Skin of body (tissue), 1 donor: ENCODE measurements at regions not wholly inside any gene's neighbourhood (a gene's known extent, or its start where the extent isn't known, plus 50 kb on each side); places are given as distances from the start of the nearest gene placed in this dataset.

Source experiments
- DNase-seq: peaks from one replicate; lab custom pipeline; 2025; lab: John Stamatoyannopoulos, UW

DNA sequence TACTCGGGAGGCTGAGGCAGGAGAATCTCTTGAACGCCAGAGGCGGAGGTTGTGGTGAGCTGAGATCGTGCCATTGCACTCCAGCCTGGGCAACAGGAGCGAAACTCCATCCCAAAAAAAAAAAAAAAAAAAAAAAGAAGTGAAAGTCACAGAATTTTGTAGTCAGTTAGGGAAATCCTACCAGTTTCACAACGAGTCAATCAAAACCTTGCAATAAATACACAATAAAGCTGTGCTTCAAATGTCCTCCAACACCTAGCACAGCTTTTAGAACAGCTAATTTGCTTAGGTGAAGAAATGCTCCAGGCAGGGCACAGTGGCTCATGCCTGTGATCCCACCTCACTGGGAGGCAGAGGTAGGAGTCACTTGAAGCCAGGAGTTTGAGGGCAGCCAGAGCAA is 112.8 kb upstream of the ATF7IP start:
- DNase-seq = no peak

DNA sequence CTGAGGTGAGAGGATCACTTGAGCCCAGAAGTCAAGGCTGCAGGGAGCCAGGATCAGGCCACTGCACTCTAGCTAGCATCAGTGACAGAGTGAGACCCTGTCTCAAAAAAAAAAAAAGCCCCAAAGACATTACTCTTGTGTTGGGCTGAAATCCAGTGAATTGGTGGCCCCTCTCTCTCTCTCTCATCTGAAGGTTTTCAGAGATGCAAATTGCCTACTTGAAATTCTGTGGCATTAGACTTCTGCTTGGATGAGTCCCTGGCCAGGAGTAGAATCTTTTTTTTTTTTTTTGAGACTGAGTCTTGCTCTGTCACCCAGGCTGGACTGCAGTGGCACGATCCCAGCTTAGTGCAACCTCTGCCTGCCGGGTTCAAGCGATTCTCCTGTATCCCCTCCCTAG is 112.0 kb upstream of the ATF7IP start:
- no peak for DNase-seq

DNA sequence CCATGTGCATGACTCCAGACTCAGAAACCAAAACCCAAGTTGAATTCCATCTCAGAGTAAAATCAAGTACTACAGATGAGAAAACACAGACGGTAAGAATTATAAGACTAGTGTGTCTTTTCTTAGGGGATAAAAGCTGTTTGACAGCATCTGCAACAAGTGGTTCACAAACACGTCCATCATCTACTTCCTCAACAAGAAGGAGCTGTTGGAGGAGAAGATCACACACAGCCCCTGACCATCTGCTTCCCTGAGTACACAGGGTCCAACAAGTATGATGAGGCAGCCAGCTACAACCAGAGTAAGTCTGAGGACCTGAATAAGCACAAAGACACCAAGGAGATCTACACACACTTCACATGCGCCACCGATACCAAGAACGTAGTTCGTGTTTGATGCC is 110.7 kb upstream of the ATF7IP start:
- no peak for DNase-seq

DNA sequence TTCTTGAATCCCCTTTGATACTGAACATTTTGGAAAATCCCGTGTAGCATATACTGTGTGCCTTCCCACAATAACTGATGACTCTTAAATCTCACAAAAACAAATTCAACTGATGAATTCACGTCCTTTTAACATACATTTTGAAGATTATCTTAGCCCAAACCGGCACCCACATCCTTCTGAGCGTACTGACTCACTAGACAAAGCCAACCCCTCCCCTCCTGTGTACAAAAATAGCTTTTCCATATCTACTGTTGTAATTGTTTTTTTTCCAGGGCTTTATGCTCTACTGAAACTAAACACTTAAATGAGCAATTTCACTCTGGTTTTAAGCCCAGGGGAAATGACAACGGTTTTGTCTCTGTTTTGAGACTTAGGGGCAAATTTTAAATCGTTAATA is 109.4 kb upstream of the ATF7IP start:
- no peak for DNase-seq

DNA sequence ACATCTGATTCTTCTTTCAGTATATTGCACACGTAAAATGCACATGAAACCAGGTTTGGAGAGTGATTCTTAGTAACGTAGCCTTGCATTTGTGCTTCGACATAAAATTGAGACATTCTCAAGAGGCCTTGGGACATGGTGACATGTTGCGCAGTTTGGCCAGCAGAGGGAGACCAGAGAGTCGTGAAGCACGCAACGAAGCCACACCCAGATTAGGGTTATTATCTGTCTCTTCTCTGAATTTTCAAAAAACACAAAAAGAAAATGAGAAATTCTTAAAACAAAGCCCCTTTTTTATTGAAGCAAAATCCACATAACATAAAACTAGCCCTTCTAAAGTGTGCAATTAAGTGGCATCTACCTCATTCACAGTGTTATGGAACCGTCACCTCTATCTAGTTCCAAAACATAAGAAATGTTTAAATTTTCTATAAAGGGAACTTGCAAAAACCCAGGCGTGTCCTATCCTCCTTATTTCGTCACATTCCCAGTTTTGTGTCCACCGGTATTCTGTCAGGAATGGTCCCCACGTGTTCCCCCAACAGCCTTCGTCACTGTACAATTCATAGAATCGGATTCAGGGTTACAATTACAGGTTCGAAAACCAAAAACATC is 108.8 kb upstream of the ATF7IP start:
- peak; percentile 62 for DNase-seq

DNA sequence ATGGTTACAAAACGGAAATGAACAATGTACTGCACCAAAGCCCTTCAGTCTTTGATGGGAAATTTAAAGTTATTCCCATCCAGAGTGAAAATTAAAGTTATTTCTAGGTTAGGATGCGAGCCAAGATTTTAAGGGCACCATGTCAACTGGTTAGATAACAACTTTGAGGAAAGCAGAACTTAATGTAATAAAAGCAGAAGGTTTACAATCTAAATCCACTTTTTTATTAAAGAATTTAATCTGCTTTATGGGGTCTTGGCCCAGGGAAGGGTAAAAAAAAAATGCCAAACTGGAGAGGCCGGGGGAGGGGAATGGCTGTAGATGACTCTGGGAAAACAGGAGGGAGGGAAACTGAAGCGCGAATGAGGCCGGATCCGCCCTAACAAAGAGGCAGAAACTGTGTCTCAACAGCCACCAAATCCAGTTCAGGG is 108.2 kb upstream of the ATF7IP start:
- DNase-seq = no peak

DNA sequence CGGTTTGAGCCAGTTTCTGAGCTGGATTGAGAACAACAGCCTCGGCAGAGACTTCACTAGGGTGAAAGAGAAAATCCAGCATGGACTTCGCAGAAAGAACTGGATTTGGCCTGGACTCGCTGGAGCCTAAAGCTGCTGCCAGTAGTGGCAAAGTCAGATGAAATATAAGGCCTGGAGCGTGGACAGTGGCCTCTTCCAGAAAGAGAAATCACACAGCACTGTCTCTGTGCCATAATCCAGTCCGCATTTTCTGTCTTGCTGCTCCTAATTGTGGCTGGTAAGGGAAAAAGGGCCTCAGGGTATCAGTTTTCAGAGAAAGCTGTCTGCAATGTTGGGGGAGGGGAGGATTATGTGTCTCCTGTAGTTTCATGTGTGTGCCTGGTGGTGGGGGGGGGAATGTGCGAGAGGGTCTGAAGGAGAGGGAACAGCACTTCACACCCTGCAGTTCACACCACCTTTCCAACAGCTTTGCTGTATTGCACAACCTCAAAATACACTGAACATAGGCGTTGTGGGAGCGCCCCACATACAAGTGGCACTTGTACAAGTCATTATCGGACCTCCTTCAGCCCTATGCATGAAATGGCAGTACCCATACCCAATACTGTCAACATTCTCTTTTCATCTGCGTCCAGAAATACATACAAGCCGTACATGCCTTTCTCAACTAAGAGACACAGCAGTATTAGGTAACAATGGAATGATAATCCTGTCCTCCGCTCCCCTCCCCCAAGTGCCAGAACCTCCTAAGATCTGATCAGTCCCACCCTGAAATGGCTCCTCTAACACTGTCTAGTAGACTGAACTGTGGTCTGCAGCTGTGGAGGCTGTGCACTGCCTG is 107.5 kb upstream of the ATF7IP start:
- DNase-seq = peak; percentile 100

DNA sequence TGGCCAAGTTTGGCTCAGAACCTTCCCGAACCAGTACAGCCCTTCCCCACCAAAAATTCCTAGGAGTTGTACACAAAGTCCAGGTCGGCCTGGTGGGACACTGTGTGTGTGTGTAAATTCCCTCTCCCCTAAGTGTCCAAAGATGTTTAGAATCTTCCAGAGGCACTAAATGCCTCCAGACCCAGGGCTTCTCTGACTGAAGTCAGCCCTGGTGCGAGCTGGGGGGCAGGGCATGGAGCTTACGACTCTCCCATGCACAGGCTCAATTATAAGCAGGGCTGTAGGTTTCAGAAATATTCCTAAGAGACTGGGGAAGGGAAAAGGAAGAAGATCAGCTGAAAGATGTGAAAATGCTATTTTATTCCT is 106.9 kb upstream of the ATF7IP start:
- peak; percentile 59 for DNase-seq

DNA sequence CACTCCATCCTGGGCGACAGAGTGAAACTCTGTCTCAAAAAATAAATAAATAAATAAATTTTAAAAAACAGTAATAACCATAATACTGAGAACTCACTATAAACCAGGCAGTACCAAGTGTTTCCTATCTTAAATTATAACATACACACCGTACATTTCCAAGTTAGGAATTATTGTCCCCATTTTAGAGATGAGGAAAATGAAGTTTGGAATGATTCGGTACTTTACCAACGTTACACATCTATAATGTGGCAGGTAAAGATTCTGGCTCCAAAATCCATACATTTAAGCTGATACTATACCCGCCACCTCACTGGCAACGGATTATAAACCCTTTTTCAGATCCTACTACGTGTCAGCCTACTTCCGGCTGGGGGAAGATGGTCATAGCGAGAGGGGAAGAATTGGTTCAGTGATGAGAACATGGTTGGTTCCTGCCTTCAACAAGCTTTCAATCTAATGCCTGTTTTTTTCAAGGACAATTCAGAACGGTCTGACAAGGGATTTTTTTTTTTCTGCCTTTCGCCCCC is 105.9 kb upstream of the ATF7IP start:
- no peak for DNase-seq

DNA sequence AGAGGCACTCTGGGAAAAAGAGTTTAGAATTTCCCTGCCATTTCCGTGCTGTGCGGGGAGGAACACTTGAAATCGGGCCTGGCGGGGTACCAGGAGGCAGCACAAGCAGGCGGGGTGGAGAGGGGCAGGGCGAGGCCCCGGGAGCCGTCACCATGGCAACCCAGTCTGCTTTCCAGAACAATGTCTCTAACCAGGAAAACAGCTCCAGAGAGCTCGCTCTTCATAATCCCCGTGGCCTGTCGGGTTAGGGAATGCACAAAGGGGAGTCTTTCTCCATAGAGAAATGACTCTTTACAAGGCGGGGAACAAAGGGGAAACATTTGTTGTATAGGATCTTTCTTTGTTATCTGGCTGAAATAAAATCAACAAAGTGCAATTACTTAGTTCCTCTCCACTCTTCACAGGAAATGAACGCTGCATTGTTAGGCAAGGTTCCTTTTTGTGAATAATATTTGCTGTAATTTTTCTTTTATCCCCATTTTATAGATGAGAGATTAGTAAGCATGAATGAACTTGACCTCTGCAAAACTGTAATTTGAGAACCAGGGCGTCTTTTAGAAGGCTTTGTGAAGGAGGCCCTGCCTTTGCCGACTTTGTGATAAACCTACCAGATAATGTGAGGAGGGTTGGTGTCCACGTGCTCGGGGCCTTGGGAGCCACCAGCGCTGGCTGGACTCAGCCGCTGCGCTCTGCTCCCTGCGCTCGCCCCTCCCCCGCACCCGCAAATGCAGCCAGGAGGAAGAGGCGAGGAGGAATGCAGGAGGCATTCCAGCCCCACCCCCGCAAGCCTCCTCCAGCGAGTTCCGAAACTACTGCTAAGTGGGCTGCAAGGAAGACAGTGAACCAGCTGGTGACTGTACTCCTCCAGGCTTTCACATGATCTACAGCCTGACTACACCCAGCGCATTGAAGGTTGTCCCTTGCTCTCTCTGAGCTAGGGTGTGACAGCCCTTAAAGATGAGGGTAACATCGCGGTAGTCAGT is 105.2 kb upstream of the ATF7IP start:
- DNase-seq = peak; percentile 87

DNA sequence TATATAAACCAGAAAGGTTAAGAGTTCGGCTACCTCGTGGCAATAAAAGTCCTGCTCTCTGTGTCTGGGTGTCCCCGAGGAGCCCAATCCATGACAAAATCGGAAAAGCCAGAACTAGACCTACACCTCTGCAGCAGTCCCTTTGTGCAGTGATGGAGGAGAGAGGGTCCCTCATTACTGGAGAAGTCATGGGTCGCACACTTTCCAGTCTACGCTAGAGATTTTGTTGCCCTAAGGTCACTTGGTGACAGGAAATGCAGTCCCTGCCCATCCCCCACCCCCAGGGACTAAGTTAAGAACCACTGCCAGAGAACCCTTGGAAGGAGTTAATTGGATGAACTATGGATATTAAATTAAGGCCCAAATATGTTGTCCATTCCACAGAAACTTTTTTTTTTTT is 104.4 kb upstream of the ATF7IP start:
- no peak for DNase-seq

DNA sequence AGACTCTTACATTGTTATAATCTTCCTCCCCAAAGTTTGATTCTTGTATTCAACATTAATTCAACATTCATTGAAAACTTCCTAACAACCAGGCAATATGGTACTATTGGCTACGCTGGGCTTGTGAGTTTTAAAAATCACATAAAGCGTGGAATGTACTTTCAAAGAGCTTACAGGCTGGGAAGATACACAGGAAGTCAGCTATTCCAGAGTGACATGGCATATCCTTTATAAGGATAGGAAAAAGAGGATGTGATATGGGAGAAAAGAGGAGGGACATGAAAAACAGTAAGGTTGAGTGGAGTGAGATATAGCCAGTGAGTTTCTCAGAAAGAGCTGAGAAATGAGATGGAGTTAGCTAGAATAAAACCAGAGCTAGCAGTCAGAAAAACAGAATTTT is 103.6 kb upstream of the ATF7IP start:
- no peak for DNase-seq

DNA sequence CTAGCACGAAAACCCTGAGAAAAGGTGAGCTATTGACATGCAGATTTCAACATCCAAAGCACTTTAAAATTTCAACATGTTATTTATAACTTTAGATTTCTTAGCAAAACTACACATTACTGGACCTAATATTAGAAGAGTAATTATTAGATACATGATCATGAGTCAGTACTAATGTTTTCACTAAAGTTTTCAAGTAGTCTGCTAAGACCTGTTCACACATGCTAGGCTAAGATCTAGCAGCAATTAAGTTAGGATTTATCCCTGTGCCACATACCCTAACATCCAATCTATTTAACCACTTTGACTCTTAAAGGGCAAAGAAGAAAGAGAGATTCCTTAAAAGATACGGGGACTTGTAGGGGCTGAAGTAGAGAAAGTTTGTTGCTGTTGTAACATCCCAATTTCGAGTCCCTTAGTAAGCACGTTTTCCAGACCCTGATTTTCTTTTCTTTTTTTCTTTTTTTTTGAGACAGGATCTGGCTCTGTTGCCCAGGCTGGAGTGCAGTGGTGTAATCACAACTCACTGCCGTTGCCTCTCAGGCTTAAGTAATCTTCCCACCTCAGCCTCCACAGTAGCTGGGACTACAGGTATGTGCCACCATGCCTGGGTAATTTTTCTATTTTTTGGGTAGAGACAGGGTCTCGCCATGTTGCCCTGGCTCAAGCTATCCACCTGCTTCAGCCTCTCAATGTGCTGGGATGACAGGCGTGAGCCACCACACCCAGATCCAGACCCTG is 102.5 kb upstream of the ATF7IP start:
- no peak for DNase-seq

DNA sequence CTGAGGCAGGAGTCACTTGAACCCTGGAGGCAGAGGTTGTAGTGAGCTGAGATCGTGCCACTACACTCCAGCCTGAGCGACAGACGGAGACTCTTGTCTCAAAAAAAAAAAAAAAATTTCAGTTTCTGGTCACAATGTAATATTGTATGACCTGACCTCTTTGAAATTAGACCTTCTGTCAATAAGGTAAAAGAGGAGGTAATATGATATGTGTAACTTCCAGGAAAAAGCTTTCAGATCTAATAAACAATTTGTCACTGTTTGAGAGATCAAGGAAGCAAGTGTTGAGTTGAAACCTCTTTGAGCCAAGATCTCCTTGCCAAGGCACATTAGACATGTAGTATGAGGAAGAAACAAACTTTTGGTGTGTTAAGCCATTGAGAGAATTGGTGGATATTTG is 101.7 kb upstream of the ATF7IP start:
- DNase-seq = no peak

DNA sequence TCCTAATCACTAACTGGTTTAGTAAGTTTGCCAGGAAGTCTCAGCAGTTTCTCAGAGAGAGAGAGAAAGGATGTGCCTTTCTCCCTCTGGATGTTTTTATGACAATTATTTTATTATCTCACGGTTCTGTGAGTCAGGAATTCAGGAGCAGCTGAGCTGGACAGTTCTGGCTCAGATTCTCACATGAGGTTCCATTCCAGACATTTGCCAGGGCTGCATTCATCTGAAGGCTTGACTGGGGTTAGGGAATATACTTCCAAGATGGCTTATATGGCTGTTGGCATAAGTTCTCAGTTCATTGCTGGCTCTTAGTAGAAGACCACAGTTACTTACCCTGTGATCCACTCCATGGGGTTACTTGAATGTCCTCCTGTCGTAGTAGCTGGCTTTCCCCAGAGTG is 101.2 kb upstream of the ATF7IP start:
- no peak for DNase-seq

DNA sequence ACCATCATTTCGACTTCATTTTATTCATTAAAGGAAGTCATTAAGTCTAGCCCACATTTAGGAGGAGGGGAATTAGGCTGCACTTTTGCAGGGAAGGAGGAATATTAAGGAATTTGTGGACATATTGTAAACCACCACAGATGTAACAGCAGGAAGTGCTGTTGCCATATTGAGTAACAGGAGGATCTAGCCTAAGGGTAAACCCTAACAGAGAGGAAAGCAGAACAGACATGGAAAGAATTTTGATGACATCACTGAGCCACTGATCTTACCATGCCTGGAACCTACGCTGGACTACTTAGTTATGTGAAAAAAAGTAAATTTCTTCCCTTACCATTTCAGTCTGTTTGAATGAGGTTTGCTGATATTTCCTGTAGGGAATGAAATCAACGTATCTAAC is 100.7 kb upstream of the ATF7IP start:
- no peak for DNase-seq

DNA sequence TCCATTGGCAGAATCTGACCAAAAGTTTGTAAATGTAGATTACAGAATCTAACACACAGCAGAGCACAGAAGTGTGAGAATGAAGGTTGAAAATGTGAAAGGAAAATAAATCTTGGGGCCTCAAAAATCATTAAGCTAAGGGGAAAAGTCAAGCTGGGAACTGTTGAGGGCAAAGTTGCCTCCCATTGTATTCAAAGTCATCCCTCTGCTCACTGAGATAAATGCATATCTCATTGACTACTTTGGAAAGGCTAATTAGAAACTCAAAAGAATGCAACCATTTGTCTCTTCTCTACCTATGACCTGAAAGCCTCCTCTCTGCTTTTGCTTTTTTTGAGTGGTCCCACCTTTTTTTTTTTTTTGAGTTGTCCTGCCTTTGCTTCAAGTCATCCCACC is 97.4 kb upstream of the ATF7IP start:
- DNase-seq = no peak

DNA sequence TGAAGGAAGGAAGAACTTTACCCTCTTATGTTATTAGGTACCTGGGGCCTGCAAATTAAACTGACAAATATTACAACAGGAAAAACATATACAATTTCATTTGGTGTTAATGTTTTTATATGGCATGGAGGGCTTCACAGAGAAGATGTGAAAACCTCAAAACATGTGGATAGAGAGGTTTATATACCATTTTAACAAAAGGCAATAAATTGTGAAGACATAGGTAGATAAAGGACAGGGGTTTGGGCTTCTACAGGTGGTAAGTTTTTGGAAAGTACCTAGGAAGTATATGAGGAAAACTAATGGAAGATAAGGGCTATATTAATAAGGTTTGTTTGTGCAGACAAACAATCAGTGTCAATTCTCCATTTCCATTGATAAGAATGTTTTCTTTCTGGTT is 95.1 kb upstream of the ATF7IP start:
- no peak for DNase-seq

DNA sequence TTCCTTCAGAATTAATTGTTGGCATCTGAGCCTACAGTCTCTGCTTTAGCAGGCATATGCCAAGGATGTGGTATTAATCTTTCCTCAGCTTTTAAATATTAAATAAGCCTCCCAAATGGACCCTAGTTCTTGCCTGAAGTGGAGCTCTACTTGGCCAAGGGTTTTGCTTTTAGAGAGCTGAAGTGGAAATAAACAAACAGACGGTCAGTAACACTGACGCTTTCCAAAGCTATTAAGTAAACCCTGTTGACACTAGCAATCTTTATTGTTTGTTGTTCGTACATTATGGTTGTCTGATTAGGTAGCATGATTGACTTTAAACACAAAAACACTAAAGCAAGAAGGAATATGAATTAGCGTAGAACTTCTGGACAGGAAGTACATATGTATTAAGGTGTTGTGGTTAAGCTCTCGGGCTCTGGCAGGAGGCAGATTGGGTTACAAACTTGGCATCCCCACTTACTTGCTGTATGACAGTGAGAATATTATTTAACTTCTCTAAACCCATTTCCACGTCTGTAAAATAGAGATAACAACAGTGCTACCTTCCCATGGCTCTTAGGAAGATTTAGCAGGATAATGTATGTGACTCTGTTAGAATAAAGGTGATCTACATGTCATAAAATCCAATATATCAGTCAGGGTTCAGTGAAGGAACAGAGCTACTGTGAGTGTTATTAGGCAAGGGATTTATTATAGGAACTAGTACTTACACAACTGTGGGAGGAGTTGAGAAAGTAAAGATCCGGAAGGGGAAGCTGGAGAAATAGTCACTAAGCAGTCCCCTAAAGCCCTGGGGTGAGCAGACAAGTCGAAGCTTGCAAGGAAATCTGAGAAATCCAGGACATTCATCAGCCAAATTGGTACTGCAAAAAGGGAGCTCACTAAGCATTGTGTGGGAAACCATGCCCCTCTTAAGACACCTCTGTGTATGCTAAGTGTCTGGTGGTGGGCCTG is 92.2 kb upstream of the ATF7IP start:
- DNase-seq = no peak

DNA sequence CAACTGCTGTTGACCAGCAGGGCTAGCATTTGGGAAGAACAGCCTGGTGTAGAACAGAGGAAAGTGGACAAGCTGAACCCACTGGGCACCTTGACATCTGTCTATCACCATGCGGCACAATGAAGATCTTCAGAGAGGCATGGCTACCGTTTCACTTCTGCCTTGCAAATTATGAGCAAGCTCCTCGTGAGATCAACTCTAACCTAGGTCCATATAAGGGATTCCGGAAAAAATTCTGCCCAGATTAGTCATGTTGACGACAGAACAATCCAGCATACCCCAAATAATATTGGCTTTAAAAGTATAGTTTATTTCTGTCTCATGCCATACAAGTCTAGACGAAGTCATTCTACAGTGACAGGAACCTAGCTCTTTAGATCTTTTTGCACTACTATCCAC is 91.6 kb upstream of the ATF7IP start:
- no peak for DNase-seq
